SIG-M5 treated with dmso at 0.1 percent for 504 hours (cell line): ENCODE measurements at regions not wholly inside any gene's neighbourhood (a gene's known extent, or its start where the extent isn't known, plus 50 kb on each side); places are given as distances from the start of the nearest gene placed in this dataset.
"Not testable (repeated sequence)": the region's sequence is repeated elsewhere in the genome, so short reads cannot be mapped to it uniquely, and the experiment has no call there.

ENCODE experiments used
- DNase-seq: peaks from one replicate; lab custom pipeline; 2025; ENCODE audit not compliant: unreplicated experiment; lab: John Stamatoyannopoulos, UW

- DNase-seq = no peak
These were observed 55.2 kb upstream of the MDM1 start for GRCh38 chr12:68387338-68387737.

DNA sequence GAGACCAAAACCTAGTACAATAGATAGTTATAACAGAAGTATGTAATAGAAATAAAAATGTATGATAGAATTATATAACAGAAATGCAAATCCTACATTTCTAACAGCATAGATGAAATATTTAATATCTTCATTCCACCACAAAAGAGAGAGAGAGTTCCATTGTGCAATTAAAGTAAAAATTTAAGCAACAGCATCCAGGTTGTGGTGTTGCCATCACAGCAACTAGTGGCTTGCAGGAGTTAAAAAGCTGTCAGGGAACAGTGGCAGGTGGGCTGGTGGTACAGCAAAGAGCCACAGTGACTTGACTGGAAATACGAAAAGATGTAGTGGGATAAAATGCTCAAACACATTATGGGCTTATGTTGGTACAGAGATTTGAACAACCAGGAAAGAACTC is 57.1 kb upstream of the MDM1 start:
- DNase-seq = no peak

GRCh38 chr12:68391937-68392336 is 59.8 kb upstream of the MDM1 start:
- DNase-seq = no peak

GRCh38 chr12:68392376-68392775 is 60.2 kb upstream of the MDM1 start:
- DNase-seq = no peak

GRCh38 chr12:68393417-68393816 is 61.3 kb upstream of the MDM1 start:
- DNase-seq = no peak

DNA sequence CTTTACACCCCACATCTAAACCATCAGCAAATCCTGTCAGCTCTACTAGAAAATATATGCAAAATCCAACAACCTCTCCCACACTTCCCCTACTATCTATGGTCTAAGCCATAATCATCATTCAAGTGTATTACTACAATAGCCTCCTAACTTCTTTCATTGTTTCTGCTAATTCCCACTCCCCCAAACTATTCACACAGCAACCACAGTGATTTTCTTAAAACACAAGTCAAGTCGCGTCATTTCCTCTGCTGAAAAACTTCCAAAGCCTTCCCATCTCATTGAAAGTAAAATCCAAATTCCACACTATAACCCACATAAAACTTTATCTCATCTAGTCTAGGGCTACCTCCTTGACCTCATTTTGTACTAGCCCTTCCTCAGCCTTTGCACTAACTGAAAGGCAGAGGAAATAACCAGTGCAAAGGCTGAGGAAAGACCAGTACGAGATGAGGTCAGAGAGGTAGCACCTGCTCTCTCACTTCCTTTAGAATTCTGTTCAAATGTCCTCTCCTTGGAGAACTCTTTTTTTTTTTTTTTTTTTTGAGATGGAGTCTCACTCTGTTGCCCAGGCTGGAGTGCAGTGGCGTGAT is 65.5 kb upstream of the MDM1 start:
- DNase-seq = peak; percentile 11

DNA sequence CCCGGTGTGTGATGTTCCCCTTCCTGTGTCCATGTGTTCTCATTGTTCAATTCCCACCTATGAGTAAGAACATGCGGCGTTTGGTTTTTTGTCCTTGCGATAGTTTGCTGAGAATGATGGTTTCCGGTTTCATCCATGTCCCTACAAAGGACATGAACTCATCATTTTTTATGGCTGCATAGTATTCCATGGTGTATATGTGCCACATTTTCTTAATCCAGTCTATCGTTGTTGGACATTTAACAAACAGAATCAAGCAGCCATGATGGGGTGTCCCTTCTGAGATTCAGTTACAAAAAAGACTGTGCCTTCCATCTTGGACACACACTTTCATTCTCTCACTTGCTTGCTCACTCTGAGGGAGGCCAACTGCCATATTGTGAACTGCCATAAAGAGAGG is 66.5 kb upstream of the MDM1 start:
- DNase-seq = not testable (repeated sequence)

DNA sequence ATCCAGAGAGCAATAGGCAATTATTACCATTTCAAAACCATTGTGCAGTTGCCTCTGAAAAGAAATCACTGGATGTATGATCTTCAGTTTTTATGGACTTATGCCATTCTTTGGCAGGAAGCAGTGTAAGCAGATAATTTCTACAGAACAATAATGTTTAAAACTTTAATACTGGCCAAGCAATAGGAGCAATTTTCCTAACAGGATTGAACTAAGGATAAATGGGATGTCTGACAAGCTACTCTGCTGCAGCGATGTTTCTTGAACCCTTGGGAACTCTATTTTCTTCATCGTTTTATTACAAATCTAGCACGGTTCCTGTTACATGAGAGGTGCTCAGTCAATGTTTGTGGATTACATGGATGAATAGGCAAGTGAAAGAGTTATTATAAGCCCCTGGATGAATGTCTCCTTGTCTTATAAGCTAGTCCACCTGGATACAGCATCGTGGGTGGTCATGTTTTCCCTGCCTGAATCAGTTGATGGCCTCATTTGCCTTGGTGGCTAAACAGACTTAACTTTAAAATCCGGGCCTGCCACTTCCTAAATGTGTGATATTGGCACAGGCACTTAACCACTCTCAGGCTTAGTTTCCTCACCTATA is 68.2 kb upstream of the MDM1 start:
- no peak for DNase-seq

DNA sequence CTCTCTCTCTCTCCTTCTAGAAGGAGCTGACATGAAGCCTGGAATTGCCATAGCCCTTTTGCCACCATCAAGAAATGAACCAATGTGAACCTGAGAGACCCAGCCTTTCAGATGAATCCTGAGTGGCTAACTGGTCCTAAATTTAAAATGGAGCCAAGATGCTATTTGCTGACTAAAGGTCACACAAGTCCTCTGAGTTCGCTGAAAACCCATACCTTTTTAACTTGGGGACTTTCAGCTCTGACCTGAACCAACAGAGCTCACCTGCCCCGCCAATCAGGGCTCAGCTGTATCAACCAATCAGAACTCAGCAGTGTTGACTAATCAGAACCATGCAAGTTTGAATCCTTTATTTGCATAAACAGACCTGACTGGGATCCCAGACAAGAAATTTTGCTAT is 70.3 kb upstream of the MDM1 start:
- no peak for DNase-seq

DNA sequence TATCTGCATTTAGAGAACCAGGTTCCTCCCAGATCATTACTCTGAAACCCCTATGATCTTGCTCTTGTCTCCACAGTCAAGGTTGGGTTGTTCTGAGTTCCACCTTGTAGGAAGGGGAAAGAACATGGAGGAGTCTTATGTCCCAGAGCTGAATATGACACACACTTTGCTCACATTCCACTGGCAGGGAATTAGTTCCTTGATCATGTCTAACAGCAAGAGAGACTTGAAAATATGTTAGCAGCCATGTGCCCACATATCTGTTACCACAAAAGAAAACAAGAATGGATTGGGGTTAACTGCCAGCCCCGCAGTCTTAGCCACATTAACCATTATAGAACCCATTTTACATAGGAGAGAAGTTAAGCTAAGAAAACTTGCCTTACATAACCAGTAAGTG is 71.1 kb upstream of the MDM1 start:
- DNase-seq = no peak

DNA sequence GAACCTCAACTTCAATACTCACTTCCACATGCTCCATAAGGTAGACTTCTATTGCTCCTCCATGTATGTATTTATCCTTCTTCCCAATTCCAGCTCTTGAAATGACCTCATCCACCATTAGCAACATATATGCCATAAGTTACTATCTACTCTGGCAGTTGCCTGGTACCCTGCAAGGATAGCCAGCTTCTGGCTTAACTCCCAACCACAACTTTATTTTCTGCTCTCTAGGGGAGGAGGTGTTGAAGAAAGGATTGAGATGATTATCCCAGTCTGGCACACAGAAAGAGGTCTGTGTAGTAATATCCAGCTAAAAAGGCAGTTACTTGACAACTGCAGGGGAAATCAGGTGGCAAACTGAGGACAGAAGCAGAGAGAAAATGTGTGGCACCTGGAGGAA is 71.5 kb upstream of the MDM1 start:
- DNase-seq = no peak

- peak; percentile 12 for DNase-seq
These were observed 73.2 kb upstream of the MDM1 start for GRCh38 chr12:68405343-68405781.

- peak; percentile 20 for DNase-seq
These were observed 74.0 kb upstream of the MDM1 start for GRCh38 chr12:68406134-68406576.

GRCh38 chr12:68406911-68407310 is 74.7 kb upstream of the MDM1 start:
- DNase-seq = no peak

- DNase-seq = no peak
These were observed 78.0 kb upstream of the MDM1 start for GRCh38 chr12:68410018-68410660.

DNA sequence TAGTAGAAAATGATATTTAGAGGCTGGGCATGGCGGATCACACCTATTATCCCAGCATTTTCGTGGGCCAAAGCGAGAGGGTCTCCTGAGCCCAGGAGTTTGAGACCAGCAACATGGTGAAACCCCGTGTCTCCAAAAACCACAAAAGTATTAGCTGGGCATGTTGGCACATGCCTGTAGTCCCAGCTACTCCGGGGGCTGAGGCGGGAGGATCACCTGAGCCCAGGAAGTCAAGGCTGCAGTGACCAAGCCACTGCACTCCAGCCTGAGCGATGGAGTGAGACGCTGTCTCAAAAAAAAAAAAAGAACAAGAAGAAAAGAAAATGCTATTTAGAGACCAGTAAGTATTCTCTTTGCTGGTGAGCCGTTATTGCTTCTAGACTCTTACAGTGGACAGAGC is 79.2 kb upstream of the MDM1 start:
- no peak for DNase-seq

DNA sequence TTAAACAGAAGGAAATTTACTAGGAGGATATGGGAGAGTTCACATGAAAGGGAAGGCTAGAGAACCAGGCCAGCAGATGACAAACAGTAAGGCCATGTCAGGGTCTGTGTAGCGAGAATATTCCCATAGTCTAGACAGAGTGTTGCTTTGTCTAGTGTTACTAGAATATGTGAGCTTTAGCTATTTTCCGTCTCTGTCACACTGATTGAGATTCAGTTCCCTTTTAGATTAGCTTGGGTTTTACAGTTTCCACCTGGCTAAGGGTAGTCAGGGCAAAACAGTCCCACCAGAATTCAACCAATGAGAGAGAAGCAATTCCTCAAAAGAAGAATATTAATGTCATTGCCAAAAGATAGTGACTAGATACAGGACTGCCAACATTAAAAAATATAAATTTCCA is 82.8 kb upstream of the MDM1 start:
- DNase-seq = no peak

DNA sequence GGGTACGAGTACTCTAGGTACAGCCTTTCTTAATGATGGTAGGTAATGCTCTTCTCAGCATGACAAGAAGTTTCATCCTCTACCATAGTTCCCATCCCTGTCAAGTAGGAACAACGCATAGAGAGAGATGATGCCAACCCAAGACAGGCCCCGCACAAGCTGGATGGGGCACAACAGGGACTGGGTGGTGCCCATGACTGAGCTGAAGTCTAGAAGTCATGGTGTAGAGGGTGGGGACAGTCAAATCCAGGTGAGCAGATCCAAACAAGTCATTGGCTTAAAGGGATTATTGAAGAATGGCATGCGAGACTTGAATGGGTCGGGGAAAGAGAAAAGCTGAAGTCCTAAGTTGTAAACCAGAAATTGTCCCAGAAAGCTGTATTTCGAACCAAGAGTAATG is 84.2 kb upstream of the MDM1 start:
- no peak for DNase-seq

DNA sequence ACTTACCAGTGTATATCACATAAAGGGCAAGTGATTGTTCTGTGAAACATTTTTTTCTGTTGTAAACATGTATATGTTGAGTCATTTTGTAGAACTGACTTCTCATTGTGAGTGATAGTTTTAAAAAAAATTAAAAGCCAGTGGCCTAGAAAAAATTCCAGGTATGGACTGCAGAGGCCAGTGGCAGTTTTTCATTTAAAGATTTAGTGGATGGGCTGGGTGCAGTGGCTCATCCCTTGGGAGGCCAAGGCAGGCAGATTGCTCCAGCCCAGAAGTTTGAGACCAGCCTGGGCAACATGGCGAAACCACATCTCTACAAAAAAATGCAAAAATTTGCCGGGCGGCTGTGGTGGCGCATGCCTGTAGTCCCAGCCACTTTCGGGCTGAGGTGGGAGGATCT is 84.7 kb upstream of the MDM1 start:
- no peak for DNase-seq

GRCh38 chr12:68418137-68418460 is 85.9 kb upstream of the MDM1 start:
- DNase-seq = no peak

GRCh38 chr12:68420225-68421010 is 88.3 kb upstream of the MDM1 start:
- no peak for DNase-seq

- no peak for DNase-seq
These were observed 90.0 kb upstream of the MDM1 start for GRCh38 chr12:68422159-68422558.
